H9 (cell line): ENCODE measurements at regions not wholly inside any gene's neighbourhood (a gene's known extent, or its start where the extent isn't known, plus 50 kb on each side); places are given as distances from the start of the nearest gene placed in this dataset.

Source experiments
- DNase-seq: peaks from one replicate; pipeline ENCODE4 v3.0.0-alpha.2; 2017
- H2AFZ ChIP-seq: one replicate; pipeline ENCODE4 v1.6.1; 2013; ENCODE audit warnings: mild to moderate bottlenecking, low read length, control low read depth, moderate library complexity
- H2AK5ac ChIP-seq: 2 replicates; pipeline ENCODE4 v1.6.1; 2013; ENCODE audit warnings: low read length, control low read depth, mixed read lengths; ENCODE audit not compliant: insufficient read length
- H2BK120ac ChIP-seq: one replicate; pipeline ENCODE4 v1.6.1; 2013; ENCODE audit warnings: low read depth, mild to moderate bottlenecking, low read length, control low read depth, inconsistent platforms; ENCODE audit not compliant: poor library complexity, severe bottlenecking
- H2BK12ac ChIP-seq: 2 replicates; pipeline ENCODE4 v1.6.1; 2013; ENCODE audit warnings: low read length, control low read depth, mixed read lengths, low read depth; ENCODE audit not compliant: insufficient read length
- H2BK15ac ChIP-seq: 2 replicates; pipeline ENCODE4 v1.6.1; 2013; ENCODE audit warnings: low read depth, low read length, control low read depth
- H2BK20ac ChIP-seq: one replicate; pipeline ENCODE4 v1.6.1; 2013; ENCODE audit warnings: low read depth, mild to moderate bottlenecking, low read length, control low read depth, inconsistent platforms; ENCODE audit not compliant: poor library complexity, severe bottlenecking
- H2BK5ac ChIP-seq: 2 replicates; pipeline ENCODE4 v1.6.1; 2013; ENCODE audit warnings: low read length, control low read depth, mixed read lengths; ENCODE audit not compliant: insufficient read length
- H3K14ac ChIP-seq: 2 replicates; pipeline ENCODE4 v1.6.1; 2013; ENCODE audit warnings: low read length, control low read depth; ENCODE audit not compliant: insufficient read depth
- H3K18ac ChIP-seq: 2 replicates; pipeline ENCODE4 v1.6.1; 2013; ENCODE audit warnings: low read depth, mild to moderate bottlenecking, mixed read lengths, low read length, control low read depth; ENCODE audit not compliant: insufficient read length
- H3K23ac ChIP-seq: 2 replicates; pipeline ENCODE4 v1.6.1; 2013; ENCODE audit warnings: low read length, control low read depth, mixed read lengths, low read depth; ENCODE audit not compliant: insufficient read length
- H3K23me2 ChIP-seq: 2 replicates; pipeline ENCODE4 v1.6.1; 2013; ENCODE audit warnings: low read depth, mild to moderate bottlenecking, mixed read lengths, low read length, control low read depth; ENCODE audit not compliant: insufficient read length, poor library complexity, severe bottlenecking
- H3K27ac ChIP-seq: 2 replicates; pipeline ENCODE4 v1.5.1; 2013; ENCODE audit warnings: low read length, control low read depth, mixed read lengths, low read depth; ENCODE audit not compliant: insufficient read length
- H3K27me3 ChIP-seq: 2 replicates; pipeline ENCODE4 v1.6.1; 2013; ENCODE audit warnings: low read length, control low read depth, inconsistent platforms; ENCODE audit not compliant: insufficient read depth
- H3K4ac ChIP-seq: 2 replicates; pipeline ENCODE4 v1.6.1; 2013; ENCODE audit warnings: low read depth, mild to moderate bottlenecking, control low read depth, inconsistent platforms, low read length, moderate library complexity
- H3K4me1 ChIP-seq: 2 replicates; pipeline ENCODE4 v1.6.1; 2013; ENCODE audit warnings: low read length, control low read depth, inconsistent platforms; ENCODE audit not compliant: insufficient read depth
- H3K4me2 ChIP-seq: 2 replicates; pipeline ENCODE4 v1.6.1; 2013; ENCODE audit warnings: low read length, control low read depth, mixed read lengths; ENCODE audit not compliant: insufficient read length, insufficient read depth
- H3K56ac ChIP-seq: 2 replicates; pipeline ENCODE4 v1.6.1; 2013; ENCODE audit warnings: low read depth, mild to moderate bottlenecking, mixed read lengths, low read length, control low read depth; ENCODE audit not compliant: insufficient read length
- H3K79me1 ChIP-seq: 2 replicates; pipeline ENCODE4 v1.6.1; 2013; ENCODE audit warnings: low read depth, mild to moderate bottlenecking, moderate library complexity, low read length, control low read depth, inconsistent platforms; ENCODE audit not compliant: insufficient read depth, poor library complexity, severe bottlenecking
- H3K79me2 ChIP-seq: 2 replicates; pipeline ENCODE4 v1.6.1; 2013; ENCODE audit warnings: low read length, control low read depth, inconsistent platforms; ENCODE audit not compliant: insufficient read depth
- H3K9ac ChIP-seq: 2 replicates; pipeline ENCODE4 v1.6.1; 2013; ENCODE audit warnings: low read length, control low read depth, mixed read lengths; ENCODE audit not compliant: insufficient read length; ENCODE audit errors: extremely low read depth
- H3K9me3 ChIP-seq: one replicate; pipeline ENCODE4 v1.6.1; 2013; ENCODE audit warnings: low read depth, low read length, inconsistent platforms; ENCODE audit not compliant: control insufficient read depth
- H3T11ph ChIP-seq: one replicate; pipeline ENCODE4 v1.6.1; 2013; ENCODE audit warnings: mild to moderate bottlenecking, low read length, control low read depth, inconsistent platforms
- H4K20me1 ChIP-seq: one replicate; pipeline ENCODE4 v1.6.1; 2013; ENCODE audit not compliant: control insufficient read depth, insufficient read length, insufficient read depth
- H4K5ac ChIP-seq: 2 replicates; pipeline ENCODE4 v1.6.1; 2013; ENCODE audit warnings: low read depth, mild to moderate bottlenecking, mixed read lengths, low read length, control low read depth; ENCODE audit not compliant: insufficient read length
- H4K8ac ChIP-seq: replicated peaks from 2 replicates; pipeline ENCODE4 v1.6.1; 2013; ENCODE audit warnings: low read length, control low read depth, mixed read lengths, low read depth; ENCODE audit not compliant: insufficient read length
- H4K91ac ChIP-seq: 2 replicates; pipeline ENCODE4 v1.6.1; 2013; ENCODE audit warnings: low read depth, mild to moderate bottlenecking, moderate library complexity, mixed read lengths, low read length, control low read depth; ENCODE audit not compliant: insufficient read length
- H3K27ac Mint-ChIP-seq, 3 experiments: 2 replicates in 2 of 3; 3 replicates in 1 of 3; pipeline ENCODE4 v1.8.0; 2020 to 2021; ENCODE audit warnings: mixed read lengths in 3 of 3, mild to moderate bottlenecking in 1 of 3, moderate library complexity in 1 of 3
- H3K27me3 Mint-ChIP-seq: 2 replicates; pipeline ENCODE4 v1.8.0; 2021; ENCODE audit warnings: low read depth, mild to moderate bottlenecking, moderate library complexity, mixed read lengths
- H3K36me3 Mint-ChIP-seq, 3 experiments: 2 replicates in 2 of 3; 3 replicates in 1 of 3; pipeline ENCODE4 v1.8.0; 2020 to 2021; ENCODE audit warnings: low read depth in 3 of 3, mixed read lengths in 3 of 3; ENCODE audit not compliant: insufficient read depth in 1 of 3
- H3K4me1 Mint-ChIP-seq, 2 experiments: 2 replicates each; pipeline ENCODE4 v1.8.0; 2020; ENCODE audit warnings: mixed read lengths in 2 of 2
- H3K4me3 Mint-ChIP-seq, 2 experiments: 2 replicates in 1 of 2; 3 replicates in 1 of 2; pipeline ENCODE4 v1.8.0; 2020 to 2021; ENCODE audit warnings: mild to moderate bottlenecking in 2 of 2, mixed read lengths in 2 of 2, moderate library complexity in 1 of 2
- H3K9me3 Mint-ChIP-seq, 2 experiments: 2 replicates in 1 of 2; 3 replicates in 1 of 2; pipeline ENCODE4 v1.8.0; 2020; ENCODE audit warnings: mild to moderate bottlenecking in 2 of 2, mixed read lengths in 2 of 2, moderate library complexity in 1 of 2
- CTCF ChIP-seq: fragments of 200-600 bp; sonication (generic); conservative IDR thresholded peaks from 3 replicates; pipeline ENCODE4 v1.8.0; 2021; ENCODE audit warnings: antibody characterized with exemption, mild to moderate bottlenecking
- WGBS: extraction: QIAGEN DNeasy Blood & Tissue Kit; methylation state at CpG from one replicate; pipeline ENCODE4 v1.1.7; 2013; ENCODE audit warnings: missing lambda C conversion rate, low lambda C conversion rate, mixed read lengths; ENCODE audit not compliant: insufficient read length; ENCODE audit errors: extremely low coverage; 5-methylcytosine and 5-hydroxymethylcytosine counted together

GRCh38 chr16:8310323-8310722, 280.0 kb downstream of the TMEM114 start:
- H4K91ac ChIP-seq = no peak overlapping the region
- H3K79me1 ChIP-seq = no peaks in the 10 kb centered on the region
- no peak for DNase-seq
- no peak overlapping the region for H3T11ph ChIP-seq
- H4K5ac ChIP-seq = no peak overlapping the region
- H3K4me2 ChIP-seq = no peak overlapping the region
- no peak overlapping the region for H2BK12ac ChIP-seq
- H3K56ac ChIP-seq = no peak overlapping the region
- no peak overlapping the region for H2AK5ac ChIP-seq
- Mint-ChIP-seq H3K27ac (no peak overlapping the region; a peak in 1 of 7 replicates), H3K9me3 (peaks cover 4 to 5% of the 10 kb centered on the region in 2 experiments; a peak in 3 of 5 replicates), H3K27me3 (peaks cover 4% of the 10 kb centered on the region; the same call in 1 of the 2 replicates), H3K36me3 (no peaks in the 10 kb centered on the region; a peak in 1 of 7 replicates), H3K4me3 (no peak overlapping the region), H3K4me1 (no peaks in the 10 kb centered on the region)
- no peak overlapping the region for H2BK5ac ChIP-seq
- H3K4me1 ChIP-seq = no peaks in the 10 kb centered on the region
- H3K27ac ChIP-seq = no peak overlapping the region
- H4K20me1 ChIP-seq = no peaks in the 10 kb centered on the region
- whole genome bisulfite sequencing = no CpG with 5 or more reads among the region's 6 CpGs
- no peak overlapping the region for H3K9ac ChIP-seq
- H2BK20ac ChIP-seq = no peak overlapping the region
- no peak for TF ChIP-seq CTCF
- H3K18ac ChIP-seq = no peak overlapping the region
- H2BK15ac ChIP-seq = no peak overlapping the region
- H2AFZ ChIP-seq = no peak overlapping the region
- no peak overlapping the region for H3K14ac ChIP-seq
- H3K4ac ChIP-seq = no peak overlapping the region
- H3K27me3 ChIP-seq = no peaks in the 10 kb centered on the region
- H3K9me3 ChIP-seq = no peaks in the 10 kb centered on the region
- H4K8ac ChIP-seq = no peak overlapping the region
- H3K79me2 ChIP-seq = no peaks in the 10 kb centered on the region
- H3K23me2 ChIP-seq = no peaks in the 10 kb centered on the region
- H2BK120ac ChIP-seq = no peak overlapping the region
- H3K23ac ChIP-seq = no peak overlapping the region
